Raji (cell line): ENCODE measurements at regions not wholly inside any gene's neighbourhood (a gene's known extent, or its start where the extent isn't known, plus 50 kb on each side); places are given as distances from the start of the nearest gene placed in this dataset.

ENCODE experiments used
- POLR2A ChIP-seq: IDR thresholded peaks from 2 replicates; pipeline ENCODE4 v1.6.1; 2011; ENCODE audit warnings: low read depth, low read length, control low read depth; ENCODE audit not compliant: insufficient read depth

DNA sequence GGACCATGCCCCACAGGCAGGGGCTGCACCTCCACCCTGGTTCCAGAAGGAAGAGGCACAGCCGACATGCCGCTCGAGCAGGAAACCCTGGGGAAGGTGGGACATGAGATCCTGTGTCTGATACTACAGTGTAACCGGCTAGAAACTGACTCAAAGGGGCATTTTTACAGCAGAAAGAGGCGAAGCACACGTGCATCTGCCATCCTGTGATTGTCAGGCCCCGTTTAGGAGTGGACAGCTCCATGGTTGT lies 62.7 kb downstream of the SIK1 start:
- TF ChIP-seq POLR2A: no peak

DNA sequence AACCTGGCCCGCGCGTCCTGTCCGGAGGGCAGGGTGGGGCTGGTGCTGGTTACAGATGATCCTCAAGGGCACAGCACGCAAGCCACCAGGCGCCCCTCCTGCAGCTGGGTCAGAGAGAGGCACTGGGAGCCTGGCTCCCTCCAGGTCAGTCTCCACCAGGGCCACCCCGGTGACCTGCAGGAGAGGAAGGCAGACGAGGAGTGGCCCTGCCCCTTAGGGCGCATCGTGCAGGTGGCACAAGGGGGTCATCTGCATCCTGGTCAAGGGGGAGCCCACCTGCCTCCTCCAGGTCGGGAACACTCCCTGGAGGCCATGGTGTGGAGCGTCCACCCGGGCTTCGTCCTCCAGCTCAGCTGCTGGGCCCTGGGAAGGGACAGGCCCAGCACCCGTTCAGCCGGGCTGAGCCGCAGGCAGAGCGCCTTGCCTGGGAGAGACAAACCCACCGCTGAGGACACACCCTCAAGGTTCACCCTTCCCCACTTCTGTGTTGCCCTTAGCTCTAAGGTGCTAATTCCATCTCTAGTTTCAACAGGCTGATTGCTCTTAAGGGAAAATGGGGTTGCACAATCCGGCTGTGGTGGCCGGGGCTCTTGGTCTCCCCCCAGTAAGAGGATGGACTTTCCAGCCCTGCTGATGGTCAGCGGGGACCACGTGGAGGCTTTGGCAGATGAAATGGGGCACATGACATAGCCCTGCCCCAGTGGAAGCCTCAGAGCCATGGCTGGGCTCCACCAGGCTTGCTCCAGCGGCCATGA lies 63.2 kb downstream of the SIK1 start:
- no peak for TF ChIP-seq POLR2A

DNA sequence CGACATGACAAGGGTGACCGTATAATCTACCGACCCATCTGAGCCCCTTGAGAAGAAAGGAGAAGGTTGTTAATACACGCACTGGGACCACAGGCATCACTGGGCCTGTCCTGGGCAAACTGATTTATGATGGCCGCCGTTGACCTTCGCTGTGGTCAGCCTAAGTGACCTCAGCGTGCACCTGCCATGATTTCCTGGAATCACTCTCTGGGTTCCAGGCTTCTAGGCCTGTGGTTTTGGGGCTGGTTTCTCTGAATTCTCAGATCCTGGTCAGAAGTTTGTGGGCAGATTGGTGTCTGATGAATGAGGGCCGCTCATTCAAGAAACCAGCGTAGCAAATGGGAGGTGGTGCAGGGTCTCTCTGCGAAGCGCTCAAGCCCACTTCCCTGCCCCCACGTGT lies 64.0 kb downstream of the SIK1 start:
- no peak for TF ChIP-seq POLR2A

DNA sequence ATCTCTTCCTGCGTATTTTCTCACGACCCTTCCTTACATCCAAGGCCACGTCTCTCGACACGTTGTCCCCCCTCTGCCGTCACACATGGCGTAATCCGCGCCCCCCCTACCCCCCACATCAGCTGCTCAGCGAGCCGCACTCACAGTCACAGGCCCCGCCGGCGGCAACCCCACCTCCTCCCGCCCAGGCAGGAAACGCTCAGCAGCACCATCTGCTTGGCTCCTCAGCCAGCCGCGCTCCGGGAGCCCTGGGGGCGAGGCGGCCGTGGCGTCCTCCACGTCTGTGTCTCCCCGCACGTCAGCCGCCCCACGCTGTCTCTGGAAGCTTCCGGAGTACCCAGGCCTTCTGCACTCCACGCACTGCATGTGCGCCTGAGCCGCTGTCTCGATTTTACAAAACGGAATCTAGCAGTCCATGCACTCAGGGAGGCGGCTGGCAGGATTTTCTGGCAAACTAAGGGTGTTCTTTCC lies 64.6 kb downstream of the SIK1 start:
- no peak for TF ChIP-seq POLR2A

DNA sequence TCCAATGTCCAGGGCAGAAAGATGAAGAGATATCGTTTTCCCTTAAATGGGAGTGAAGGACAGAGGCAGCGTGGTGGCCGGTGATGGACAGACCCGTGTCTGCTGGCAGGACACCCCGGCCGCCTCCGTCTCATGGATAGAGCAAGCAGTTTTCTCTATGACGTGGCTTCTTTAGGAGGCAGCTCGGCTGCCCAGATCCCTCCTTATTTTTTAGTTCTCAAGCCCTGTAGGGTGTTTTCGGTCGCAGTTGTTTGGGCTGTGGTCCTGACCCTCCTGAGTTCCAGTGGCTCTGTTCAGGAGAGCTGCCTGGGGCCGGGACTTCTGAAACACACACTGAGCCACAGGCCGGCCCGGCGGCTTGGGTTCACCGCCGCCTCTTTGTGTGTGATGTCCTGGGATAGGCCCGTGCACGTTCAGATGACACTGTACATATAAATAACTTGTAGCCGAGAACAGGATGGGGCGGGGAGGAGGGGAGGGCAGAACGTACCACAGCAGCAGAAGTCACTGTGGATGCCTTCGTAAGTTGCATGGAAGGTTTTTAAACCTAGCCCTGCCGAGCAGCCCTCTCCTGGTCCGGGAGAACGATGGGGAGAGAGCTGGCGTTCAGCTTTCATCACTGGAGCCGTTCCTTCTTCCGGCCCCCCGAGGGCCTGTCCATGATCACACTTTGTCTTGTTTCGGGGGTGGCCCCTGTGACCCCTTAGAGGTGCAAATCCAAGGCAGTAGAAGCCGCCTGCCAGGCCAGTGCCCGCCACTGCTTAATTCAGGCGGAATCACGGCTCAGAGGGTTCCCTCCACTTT lies 65.2 kb downstream of the SIK1 start:
- no peak for TF ChIP-seq POLR2A

DNA sequence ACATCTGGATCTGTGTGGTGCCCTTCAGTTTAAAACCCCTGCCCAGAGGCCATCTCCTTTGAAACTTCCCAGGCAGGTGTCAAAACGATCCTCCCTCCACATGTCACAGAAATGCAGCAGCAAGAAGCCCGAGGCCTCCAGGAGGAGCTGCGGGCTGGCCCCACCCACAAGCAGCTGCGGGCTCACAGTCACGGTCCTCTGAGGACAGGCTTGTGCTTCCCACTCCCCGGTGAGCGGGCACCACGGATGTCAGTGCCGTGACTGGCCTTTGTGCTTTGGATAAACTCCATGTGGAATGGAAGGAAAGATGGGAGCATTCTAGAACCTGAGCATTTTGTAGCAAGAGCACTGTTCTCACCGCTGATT lies 65.8 kb downstream of the SIK1 start:
- TF ChIP-seq POLR2A: 0 out of 2 replicates have a peak, but pooled peaks have one; percentile 33

DNA sequence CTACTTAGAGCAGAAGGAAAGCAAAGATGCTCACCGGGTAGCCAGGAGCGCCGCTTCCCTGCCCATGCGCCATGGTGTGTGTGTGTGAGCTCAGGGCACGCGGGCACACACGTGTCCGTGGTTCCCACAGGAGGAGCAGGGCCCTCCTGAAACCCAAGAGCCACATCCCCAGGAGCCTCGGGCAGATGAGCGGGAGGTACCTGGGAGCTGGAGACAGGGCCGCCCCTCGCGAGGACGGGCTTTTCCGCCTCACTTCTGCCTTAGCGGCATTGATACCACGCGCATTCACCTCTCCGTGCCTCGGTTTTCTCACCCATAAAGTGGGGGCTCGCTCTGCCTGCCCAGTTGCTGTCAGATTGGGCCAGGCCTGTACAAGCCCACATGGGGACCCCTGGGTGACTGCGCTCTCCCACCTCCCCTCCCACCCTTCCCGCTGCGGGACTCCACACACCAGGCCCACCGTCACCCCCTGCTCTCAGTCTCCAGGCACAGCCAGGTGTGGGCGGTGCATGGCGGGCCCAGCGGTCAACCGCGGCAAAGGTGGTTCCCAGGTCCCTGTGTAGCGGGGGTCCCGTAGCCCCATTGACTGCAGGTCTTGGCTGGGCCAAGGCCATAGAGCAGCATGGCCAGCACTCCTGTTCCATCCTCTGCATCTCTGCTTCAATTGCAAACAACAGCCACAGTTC lies 66.3 kb downstream of the SIK1 start:
- TF ChIP-seq POLR2A: no peak

DNA sequence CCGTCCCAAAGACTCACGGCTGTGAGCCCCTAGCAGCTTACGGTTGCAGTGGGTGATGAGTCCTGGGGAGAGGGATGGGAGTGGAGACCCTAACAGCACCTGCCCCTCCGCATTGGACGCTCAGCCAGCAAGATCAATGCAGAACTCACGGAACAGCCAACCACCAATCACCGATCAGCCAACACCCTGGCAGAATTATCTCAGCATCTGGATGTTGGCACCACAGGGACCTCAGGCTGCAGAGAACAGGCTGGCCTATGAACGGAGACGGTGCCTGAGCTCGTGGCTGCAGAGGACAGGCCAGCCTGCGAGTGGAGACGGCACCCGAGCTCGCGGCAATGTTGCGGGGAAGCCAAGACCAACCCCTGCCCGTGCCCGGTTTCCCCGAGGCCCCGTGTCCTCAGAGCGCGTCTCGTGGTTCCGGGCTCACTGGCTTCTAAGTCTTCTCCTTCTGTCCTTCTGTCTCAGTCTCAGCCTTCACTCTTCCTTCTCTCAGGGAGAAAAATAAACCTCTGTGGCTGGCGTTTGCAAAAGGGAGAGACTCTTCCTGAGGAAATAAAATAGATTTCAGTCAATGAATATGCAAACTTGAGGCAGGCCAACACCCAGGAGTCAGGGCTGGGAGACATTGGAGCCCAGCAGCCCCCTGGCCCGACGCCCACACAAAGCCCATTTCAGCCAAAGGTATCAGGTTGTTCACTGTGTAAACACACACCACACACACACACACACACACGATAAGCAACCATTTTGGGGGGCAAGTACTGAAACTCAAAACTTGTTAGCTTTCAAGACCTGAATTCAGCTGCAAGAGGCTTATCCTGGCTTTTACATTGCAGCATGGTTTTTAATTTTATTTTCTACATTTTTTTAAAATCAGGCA lies 67.8 kb downstream of the SIK1 start:
- TF ChIP-seq POLR2A: no peak

DNA sequence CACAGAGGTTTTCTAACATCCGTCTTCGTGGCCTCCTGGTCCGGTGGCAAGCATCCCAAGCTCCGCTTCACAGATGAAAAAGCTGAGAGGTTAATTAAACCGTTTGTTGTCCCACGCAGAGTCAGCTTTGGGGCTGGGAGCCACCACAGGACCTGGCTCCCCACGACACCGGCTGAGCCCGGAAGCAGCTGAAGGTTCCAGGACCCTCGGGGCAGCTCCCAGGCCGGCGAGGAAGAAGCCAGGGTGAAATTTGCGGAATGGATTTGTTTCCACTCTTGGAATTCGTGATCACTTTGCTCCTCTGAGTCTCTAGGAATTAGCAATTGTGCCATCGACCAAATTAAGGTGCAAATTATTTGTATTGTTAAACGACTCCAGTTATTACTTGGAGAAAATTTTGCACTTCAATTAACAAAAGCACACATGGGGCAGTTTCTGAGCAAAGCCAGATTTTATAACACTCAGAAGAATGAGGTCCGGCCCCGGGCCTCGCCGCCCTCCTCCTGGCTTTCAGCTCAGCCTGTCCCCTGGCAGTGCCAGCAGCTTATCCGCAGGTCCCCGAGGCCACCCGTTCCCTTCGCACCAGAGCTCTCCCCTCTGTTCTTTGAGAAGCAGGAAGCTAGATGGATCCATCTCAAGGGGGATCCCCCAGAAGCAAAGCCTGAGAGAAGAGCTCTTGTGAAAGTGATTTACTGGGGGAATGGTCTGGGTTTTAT lies 69.1 kb downstream of the SIK1 start:
- no peak for TF ChIP-seq POLR2A

DNA sequence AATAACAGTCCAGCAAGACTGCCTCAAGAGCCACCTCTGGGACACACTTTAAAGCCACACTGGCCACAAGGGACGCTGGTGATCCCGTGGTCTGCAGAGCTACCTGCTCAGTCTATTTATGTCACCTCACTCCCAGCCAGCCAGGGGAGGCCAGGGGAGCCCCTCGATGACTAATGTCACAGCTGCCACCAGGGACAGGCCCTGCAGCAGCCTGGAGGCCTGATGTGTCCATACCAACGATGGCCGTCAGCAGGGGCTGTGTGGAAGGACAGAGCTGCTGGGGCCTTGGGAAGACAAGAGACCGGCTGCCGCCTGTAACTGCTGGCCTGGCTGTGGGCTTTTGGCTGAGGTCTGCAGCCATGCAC lies 71.0 kb downstream of the SIK1 start:
- no peak for TF ChIP-seq POLR2A

DNA sequence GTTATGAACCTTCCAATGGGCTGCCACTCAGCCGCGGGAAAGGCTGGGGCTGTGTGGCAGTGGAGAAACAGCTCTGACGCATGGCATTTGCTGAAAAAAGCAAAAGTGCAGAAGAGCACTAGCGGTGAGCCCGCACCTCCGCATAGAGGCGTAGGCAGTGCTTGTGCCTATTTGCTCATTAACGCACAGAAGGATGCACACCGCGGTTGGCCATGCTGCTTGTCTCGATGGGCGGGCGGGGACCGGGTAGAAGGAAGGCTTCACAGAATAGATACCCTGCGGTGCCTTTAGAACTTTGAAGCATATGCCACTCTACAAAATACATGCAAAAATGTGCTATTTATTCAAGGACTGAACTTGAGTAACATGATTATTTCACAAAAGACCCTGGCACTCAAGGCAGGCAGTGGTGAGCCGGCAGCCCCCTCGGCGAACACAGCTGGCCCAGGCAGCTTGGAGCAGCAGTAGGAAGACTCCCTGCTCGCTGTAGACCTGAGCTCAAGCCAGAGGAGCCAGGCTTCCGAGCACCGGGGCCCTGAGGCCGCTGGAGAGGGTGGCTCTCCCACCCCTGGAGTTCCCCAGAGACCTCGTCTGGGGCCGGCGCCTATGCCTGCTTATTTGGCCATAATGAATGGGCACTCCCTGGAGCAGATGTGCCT lies 71.5 kb downstream of the SIK1 start:
- TF ChIP-seq POLR2A: no peak

DNA sequence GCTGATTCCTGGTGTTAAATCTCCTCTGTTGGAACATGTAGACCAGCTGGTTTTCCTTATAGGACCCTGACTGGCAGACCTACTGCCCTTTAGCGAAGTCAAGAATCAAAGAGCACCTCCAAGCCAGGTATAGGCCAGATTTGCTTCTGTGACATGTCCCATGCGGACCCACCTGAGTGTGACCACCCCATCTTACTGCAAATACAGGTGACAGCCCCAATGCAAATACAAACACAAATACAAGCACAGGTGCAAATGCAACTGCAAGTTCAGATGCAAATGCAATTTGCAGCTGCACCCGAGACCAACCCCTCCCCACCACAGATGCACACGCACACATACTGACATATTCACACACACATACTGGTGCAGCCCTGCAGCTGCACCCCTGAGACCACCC lies 72.3 kb downstream of the SIK1 start:
- no peak for TF ChIP-seq POLR2A

DNA sequence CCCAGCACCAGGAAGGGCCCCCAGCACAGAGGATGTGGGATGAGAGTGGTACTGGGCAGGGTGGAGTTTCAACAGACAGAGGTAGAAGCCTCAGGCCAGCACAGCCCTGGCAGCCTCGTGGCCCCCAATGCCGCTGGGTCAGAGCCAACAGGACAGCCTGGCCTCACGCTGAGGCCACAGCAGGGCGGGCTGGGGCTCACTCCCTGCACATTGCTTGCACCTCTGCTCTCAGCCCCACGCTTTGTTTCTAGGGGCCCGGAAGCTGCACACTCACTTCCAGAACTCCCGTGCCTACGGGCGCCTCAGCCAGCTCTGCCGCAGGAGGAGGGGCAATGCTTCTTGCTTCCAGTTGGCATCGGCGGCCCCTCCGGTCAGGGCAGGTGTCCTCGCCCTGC lies 72.9 kb downstream of the SIK1 start:
- TF ChIP-seq POLR2A: peak; percentile 32; the same call in 1 of the 2 replicates
